ENCODE measurements at regions not wholly inside any gene's neighbourhood (a gene's known extent, or its start where the extent isn't known, plus 50 kb on each side); places are given as distances from the start of the nearest gene placed in this dataset.
A peak's percentile ranks its signal among the peaks of the same experiment; 100 is the strongest.

GRCh38 chr9:12884736-12885395 is 110.0 kb downstream of the LURAP1L start:
- peak; percentile 68 for TF ChIP-seq CTCF (conservative IDR thresholded peaks at IDR 0.05; ENCODE audit: low read depth, low read length)
- DNase-seq (ENCODE audit: low read depth) = peak; percentile 92
- no peak overlapping the region for H3K4me3 ChIP-seq (ENCODE audit: low read depth, low read length)

DNA sequence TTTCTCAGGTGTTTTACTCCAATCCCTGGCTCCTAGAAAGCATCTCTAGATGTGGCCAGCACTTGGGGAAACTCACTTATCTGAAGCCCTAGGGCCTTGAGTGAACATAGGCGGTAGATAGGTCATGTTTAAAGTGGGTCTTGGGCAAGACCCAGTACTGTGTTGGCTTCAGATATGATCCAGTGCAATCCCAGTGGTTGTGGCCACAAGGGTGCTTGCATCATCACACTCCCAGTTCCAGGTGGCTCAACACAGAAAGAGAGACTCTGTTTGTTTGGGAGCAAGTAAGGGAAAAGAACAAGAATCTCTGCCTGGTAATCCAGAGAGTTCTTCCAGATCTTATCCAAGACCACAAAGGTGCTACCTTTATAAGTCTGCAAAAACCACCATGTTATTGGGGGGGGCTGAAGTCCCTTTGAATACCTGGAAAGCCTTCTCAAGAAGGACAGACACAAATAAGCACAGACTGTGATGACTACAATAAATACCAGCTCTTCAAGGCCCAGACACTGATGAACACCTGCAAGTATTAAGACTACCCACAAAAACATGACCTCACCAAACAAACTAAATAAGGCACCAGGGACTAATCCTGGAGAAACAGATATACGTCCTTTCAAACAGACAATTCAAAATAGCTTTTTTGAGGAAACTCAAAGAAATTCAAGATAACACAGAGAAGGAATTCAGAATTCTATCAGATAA is 114.7 kb downstream of the LURAP1L start:
- no peak overlapping the region for H3K4me3 ChIP-seq (ENCODE audit: low read depth, low read length)
- no peak for TF ChIP-seq CTCF (conservative IDR thresholded peaks at IDR 0.05; ENCODE audit: low read depth, low read length)
- peak; percentile 5 for DNase-seq (ENCODE audit: low read depth)

DNA sequence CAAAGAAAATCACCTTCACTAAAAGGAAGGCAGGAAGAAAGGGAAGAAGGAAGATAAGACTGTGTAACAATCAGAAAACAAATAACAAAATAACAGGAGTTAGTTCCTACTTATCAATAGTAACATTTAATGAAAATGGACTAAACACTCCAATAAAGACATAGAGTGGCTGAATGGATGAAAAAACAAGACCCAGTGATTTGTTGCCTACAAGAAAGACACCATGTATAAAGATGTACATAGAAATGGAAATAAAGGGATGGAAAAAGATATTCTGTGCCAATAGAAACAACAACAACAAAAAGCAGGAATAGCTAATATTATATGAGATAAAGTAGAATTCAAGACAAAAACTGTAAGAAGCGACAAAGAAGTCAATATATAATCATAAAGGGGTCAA is 116.8 kb downstream of the LURAP1L start:
- no peak for TF ChIP-seq CTCF (conservative IDR thresholded peaks at IDR 0.05; ENCODE audit: low read depth, low read length)
- DNase-seq (ENCODE audit: low read depth) = no peak

DNA sequence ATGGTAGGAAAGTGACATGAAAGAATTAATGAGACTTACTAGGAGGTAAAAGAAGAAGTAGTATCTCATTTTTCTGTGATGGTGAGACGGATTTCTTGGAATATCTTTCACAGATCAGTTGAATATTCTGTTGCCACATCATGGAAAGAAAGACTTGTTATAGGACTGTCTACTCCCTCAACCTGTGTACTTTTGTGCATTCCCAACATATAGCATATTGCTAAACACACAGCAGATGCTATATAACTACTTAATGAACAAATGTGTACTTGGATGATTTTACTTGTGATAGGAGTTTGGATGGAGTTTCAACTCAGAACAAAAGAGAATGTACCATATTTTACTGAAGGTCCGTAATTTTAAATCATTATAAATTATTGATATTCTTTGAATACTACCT is 128.5 kb downstream of the LURAP1L start:
- no peak for TF ChIP-seq CTCF (conservative IDR thresholded peaks at IDR 0.05; ENCODE audit: low read depth, low read length)
- DNase-seq (ENCODE audit: low read depth) = no peak
- H3K4me3 ChIP-seq (ENCODE audit: low read depth, low read length) = no peak overlapping the region

More for the DNA sequence above, 116.8 kb downstream of the LURAP1L start:
- no peak overlapping the region for H3K4me3 ChIP-seq (ENCODE audit: low read depth, low read length)

DNA sequence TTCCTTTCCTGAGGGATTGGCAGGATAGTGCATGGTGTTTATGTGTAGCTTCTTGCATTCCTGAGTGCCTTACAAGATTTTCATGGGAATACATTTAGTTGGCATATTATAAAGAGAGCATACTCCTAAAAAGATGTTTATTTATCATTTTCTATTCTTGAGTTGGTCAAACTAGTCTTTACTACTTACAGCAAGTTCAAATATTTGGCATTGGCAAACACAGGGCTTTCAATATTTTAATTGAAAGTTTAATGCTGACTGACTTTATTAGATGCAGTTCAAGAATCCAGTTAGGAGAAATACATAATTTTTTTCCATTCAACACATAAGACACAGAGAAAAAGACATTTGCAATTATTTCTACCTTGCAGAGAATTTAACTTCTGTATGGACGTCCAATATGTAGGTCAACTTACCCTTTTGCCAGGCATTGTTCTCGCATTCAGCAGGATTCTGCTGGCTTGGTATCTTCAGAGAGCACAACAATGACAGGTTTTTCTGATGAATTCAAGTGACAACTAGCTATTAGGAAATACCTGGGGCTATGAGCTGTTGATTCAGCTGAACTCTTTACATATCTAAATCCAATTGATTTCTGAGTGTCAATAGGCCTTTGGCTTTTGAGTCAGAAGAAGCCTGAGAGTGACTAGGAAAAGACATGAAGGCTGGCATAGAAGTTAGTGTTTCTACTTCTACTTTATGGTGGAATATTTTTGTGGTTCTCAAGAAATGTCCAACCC is 129.6 kb downstream of the LURAP1L start:
- H3K4me3 ChIP-seq (ENCODE audit: low read depth, low read length) = no peak overlapping the region
- no peak for TF ChIP-seq CTCF (conservative IDR thresholded peaks at IDR 0.05; ENCODE audit: low read depth, low read length)
- DNase-seq (ENCODE audit: low read depth) = no peak

DNA sequence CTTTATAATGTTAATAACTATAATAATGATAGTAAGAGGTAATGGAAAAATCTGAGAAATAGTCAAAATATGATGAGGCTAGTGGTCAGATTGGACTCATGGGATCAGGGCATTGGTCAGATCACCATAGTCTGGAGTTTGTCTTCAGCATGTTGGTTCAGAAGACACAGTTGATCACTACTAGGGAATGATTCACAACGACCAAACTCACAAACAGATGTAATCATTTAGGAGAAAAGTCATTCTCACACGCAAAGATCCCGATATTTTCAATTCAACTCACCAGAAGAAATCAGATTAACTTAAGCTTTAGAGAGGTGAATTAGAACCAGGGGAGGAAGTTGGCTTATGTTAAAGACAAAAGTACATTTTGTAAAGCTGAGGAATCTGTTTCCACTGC is 131.8 kb downstream of the LURAP1L start:
- H3K4me3 ChIP-seq (ENCODE audit: low read depth, low read length) = no peak overlapping the region
- TF ChIP-seq CTCF (conservative IDR thresholded peaks at IDR 0.05; ENCODE audit: low read depth, low read length) = no peak
- DNase-seq (ENCODE audit: low read depth) = no peak
